GM18951 (cell line): ENCODE measurements at regions not wholly inside any gene's neighbourhood (a gene's known extent, or its start where the extent isn't known, plus 50 kb on each side); places are given as distances from the start of the nearest gene placed in this dataset.
"Not testable (repeated sequence)": the region's sequence is repeated elsewhere in the genome, so short reads cannot be mapped to it uniquely, and the experiment has no call there.

ENCODE experiments used
- POLR2A ChIP-seq: IDR thresholded peaks from 4 replicates; pipeline ENCODE4 v1.6.1; 2011; ENCODE audit warnings: mild to moderate bottlenecking; ENCODE audit not compliant: insufficient read length, insufficient read depth; ENCODE audit errors: extremely low read depth
- in situ Hi-C: fragments of 300-500 bp; cut with MboI; formaldehyde crosslinking; loops from one replicate; pipeline ENCODE4 v1.12.0; 2022; ENCODE audit warnings: low sequenced_read_pairs, mixed read lengths, inconsistent platforms; ENCODE audit not compliant: unreplicated experiment

GRCh38 chr13:105902396-105902795 lies 633.1 kb downstream of the EFNB2 start:
- in situ Hi-C loops: no loop called here
- TF ChIP-seq POLR2A: no peak

GRCh38 chr13:105897575-105897974 lies 637.9 kb downstream of the EFNB2 start:
- in situ Hi-C loops: no loop called here

GRCh38 chr13:105894697-105895096 lies 640.8 kb downstream of the EFNB2 start:
- TF ChIP-seq POLR2A: no peak
- in situ Hi-C loops: no loop called here

More at GRCh38 chr13:105897575-105897974, 637.9 kb downstream of the EFNB2 start:
- TF ChIP-seq POLR2A: no peak

GRCh38 chr13:105890509-105890908 lies 645.0 kb downstream of the EFNB2 start:
- in situ Hi-C loops: no loop called here
- no peak for TF ChIP-seq POLR2A

- in situ Hi-C loops: no loop called here
- no peak for TF ChIP-seq POLR2A
Observed at GRCh38 chr13:105878119-105878700, 657.3 kb downstream of the EFNB2 start.

- in situ Hi-C loops: no loop called here
- no peak for TF ChIP-seq POLR2A
Observed at GRCh38 chr13:105874814-105875213, 660.6 kb downstream of the EFNB2 start.

- TF ChIP-seq POLR2A: no peak
- in situ Hi-C loops: no loop called here
Observed at GRCh38 chr13:105871768-105872167, 663.7 kb downstream of the EFNB2 start.

GRCh38 chr13:105871326-105871725 lies 664.1 kb downstream of the EFNB2 start:
- in situ Hi-C loops: no loop called here

GRCh38 chr13:105863300-105863920 lies 672.1 kb downstream of the EFNB2 start:
- TF ChIP-seq POLR2A: no peak
- in situ Hi-C loops: no loop called here

More at GRCh38 chr13:105871326-105871725, 664.1 kb downstream of the EFNB2 start:
- TF ChIP-seq POLR2A: no peak

GRCh38 chr13:105848494-105848893 lies 687.0 kb downstream of the EFNB2 start:
- in situ Hi-C loops: no loop called here
- TF ChIP-seq POLR2A: no peak

GRCh38 chr13:105847527-105848291 lies 687.8 kb downstream of the EFNB2 start:
- in situ Hi-C loops: no loop called here
- TF ChIP-seq POLR2A: no peak

- no peak for TF ChIP-seq POLR2A
- in situ Hi-C loops: no loop called here
Observed at GRCh38 chr13:105846923-105847322, 688.5 kb downstream of the EFNB2 start.

- in situ Hi-C loops: no loop called here
Observed at GRCh38 chr13:105841286-105841685, 694.2 kb downstream of the EFNB2 start.

GRCh38 chr13:105838231-105838630 lies 697.2 kb downstream of the EFNB2 start:
- no peak for TF ChIP-seq POLR2A
- in situ Hi-C loops: no loop called here

More at GRCh38 chr13:105841286-105841685, 694.2 kb downstream of the EFNB2 start:
- TF ChIP-seq POLR2A: no peak

- in situ Hi-C loops: not testable (repeated sequence)
Observed at GRCh38 chr13:105837295-105837694, 698.2 kb downstream of the EFNB2 start.
